ENCODE measurements at regions not wholly inside any gene's neighbourhood (a gene's known extent, or its start where the extent isn't known, plus 50 kb on each side); places are given as distances from the start of the nearest gene placed in this dataset.
A peak's percentile ranks its signal among the peaks of the same experiment; 100 is the strongest.

GRCh38 chr12:115762936-115763335 is 514.6 kb downstream of the MED13L start:
- peak overlapping the region; percentile 8 for H3K4me3 Mint-ChIP-seq

GRCh38 chr12:115761784-115762183 is 515.7 kb downstream of the MED13L start:
- H3K9me3 Mint-ChIP-seq, result no peaks in the 10 kb centered on the region

More at GRCh38 chr12:115762936-115763335, 514.6 kb downstream of the MED13L start:
- DNase-seq (ENCODE audit: low spot score in 2 of 2, unreplicated experiment in 2 of 2), result no peak
- no peaks in the 10 kb centered on the region for H3K27me3 Mint-ChIP-seq (ENCODE audit: low read depth)
- peaks cover 1% of the 10 kb centered on the region for H3K36me3 Mint-ChIP-seq
- H3K4me1 Mint-ChIP-seq, result peaks cover 47% of the 10 kb centered on the region
- TF ChIP-seq, protein P1, sequence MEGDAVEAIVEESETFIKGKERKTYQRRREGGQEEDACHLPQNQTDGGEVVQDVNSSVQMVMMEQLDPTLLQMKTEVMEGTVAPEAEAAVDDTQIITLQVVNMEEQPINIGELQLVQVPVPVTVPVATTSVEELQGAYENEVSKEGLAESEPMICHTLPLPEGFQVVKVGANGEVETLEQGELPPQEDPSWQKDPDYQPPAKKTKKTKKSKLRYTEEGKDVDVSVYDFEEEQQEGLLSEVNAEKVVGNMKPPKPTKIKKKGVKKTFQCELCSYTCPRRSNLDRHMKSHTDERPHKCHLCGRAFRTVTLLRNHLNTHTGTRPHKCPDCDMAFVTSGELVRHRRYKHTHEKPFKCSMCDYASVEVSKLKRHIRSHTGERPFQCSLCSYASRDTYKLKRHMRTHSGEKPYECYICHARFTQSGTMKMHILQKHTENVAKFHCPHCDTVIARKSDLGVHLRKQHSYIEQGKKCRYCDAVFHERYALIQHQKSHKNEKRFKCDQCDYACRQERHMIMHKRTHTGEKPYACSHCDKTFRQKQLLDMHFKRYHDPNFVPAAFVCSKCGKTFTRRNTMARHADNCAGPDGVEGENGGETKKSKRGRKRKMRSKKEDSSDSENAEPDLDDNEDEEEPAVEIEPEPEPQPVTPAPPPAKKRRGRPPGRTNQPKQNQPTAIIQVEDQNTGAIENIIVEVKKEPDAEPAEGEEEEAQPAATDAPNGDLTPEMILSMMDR (IDR thresholded peaks at IDR 0.05; ENCODE audit: unreplicated experiment), result no peak
- H3K27ac Mint-ChIP-seq, result peak overlapping the region; percentile 77
- no peaks in the 10 kb centered on the region for H3K9me3 Mint-ChIP-seq

DNA sequence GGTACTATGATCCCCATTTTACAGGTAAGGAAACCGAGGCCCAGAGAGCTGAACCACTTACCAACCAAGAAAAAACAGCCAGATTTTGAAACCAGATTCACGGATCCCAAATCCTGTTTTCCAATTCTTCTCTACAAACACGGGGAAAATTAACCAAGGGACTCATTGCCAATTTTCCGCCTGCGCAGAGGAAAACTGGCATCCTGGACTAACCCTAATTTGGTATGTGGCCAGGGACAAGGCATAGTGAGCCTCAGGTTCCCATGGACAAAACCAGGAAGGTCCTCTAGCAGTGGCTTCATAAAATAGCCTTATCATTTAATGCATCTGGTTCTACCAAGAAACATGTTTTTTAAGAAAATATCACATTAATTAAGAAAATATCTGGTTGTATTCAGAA is 517.3 kb downstream of the MED13L start:
- H3K4me1 Mint-ChIP-seq, result peaks cover 74% of the 10 kb centered on the region
- H3K27me3 Mint-ChIP-seq (ENCODE audit: low read depth), result no peaks in the 10 kb centered on the region
- H3K4me3 Mint-ChIP-seq, result no peak overlapping the region

More at GRCh38 chr12:115761784-115762183, 515.7 kb downstream of the MED13L start:
- no peak for DNase-seq (ENCODE audit: low spot score in 2 of 2, unreplicated experiment in 2 of 2)
- Mint-ChIP-seq H3K4me3 (peak overlapping the region; percentile 44), H3K27me3 (ENCODE audit: low read depth) (no peaks in the 10 kb centered on the region), H3K4me1 (peaks cover 58% of the 10 kb centered on the region), H3K27ac (peak overlapping the region; percentile 54), H3K36me3 (peaks cover 1% of the 10 kb centered on the region)
- TF ChIP-seq, protein P1 (IDR thresholded peaks at IDR 0.05; ENCODE audit: unreplicated experiment), result no peak

GRCh38 chr12:115758877-115759620 is 518.4 kb downstream of the MED13L start:
- Mint-ChIP-seq H3K4me1 (peaks cover 85% of the 10 kb centered on the region), H3K27me3 (ENCODE audit: low read depth) (no peaks in the 10 kb centered on the region), H3K4me3 (no peak overlapping the region), H3K36me3 (no peaks in the 10 kb centered on the region), H3K9me3 (no peaks in the 10 kb centered on the region), H3K27ac (peak overlapping the region; percentile 95)
- DNase-seq (ENCODE audit: low spot score in 2 of 2, unreplicated experiment in 2 of 2), result no peak
- TF ChIP-seq, protein P1 (IDR thresholded peaks at IDR 0.05; ENCODE audit: unreplicated experiment), result no peak

More for the DNA sequence above, 517.3 kb downstream of the MED13L start:
- Mint-ChIP-seq H3K9me3 (no peaks in the 10 kb centered on the region), H3K36me3 (peaks cover 1% of the 10 kb centered on the region), H3K27ac (no peak overlapping the region)
- TF ChIP-seq, protein P1 (IDR thresholded peaks at IDR 0.05; ENCODE audit: unreplicated experiment), result no peak
- no peak for DNase-seq (ENCODE audit: low spot score in 2 of 2, unreplicated experiment in 2 of 2)

GRCh38 chr12:115758183-115758582 is 519.3 kb downstream of the MED13L start:
- TF ChIP-seq, protein P1 (IDR thresholded peaks at IDR 0.05; ENCODE audit: unreplicated experiment), result no peak
- no peak for DNase-seq (ENCODE audit: low spot score in 2 of 2, unreplicated experiment in 2 of 2)
- Mint-ChIP-seq H3K9me3 (no peaks in the 10 kb centered on the region), H3K36me3 (no peaks in the 10 kb centered on the region), H3K4me1 (peaks cover 87% of the 10 kb centered on the region), H3K27me3 (ENCODE audit: low read depth) (no peaks in the 10 kb centered on the region), H3K27ac (peak overlapping the region; percentile 95), H3K4me3 (peak overlapping the region; percentile 15)
